H1 (cell line): ENCODE measurements at regions not wholly inside any gene's neighbourhood (a gene's known extent, or its start where the extent isn't known, plus 50 kb on each side); places are given as distances from the start of the nearest gene placed in this dataset.

ENCODE experiments used
- CTCF ChIA-PET: fragments of 300-600 bp; sonication (Branson Sonifier 250); formaldehyde crosslinking; loops from one replicate; lab custom pipeline; 2021; ENCODE audit not compliant: partially characterized antibody; lab: Charles Lee
- POLR2A ChIA-PET: fragments of 300-600 bp; sonication (Branson Sonifier 250); formaldehyde crosslinking; loops from one replicate; lab custom pipeline; 2021; ENCODE audit warnings: inconsistent platforms; ENCODE audit not compliant: partially characterized antibody; lab: Charles Lee
- DNase-seq, 2 experiments: peaks; one replicate each; pipeline versions ENCODE4 v3.0.0 to v3.0.0-alpha.2; 2010 to 2022; ENCODE audit warnings: low spot score in 2 of 2, low read depth in 1 of 2, mixed read lengths in 1 of 2
- FAIRE-seq: peaks from 2 replicates; lab custom pipeline; 2011; peaks lifted over from hg19 to GRCh38; lab: Jason Lieb, UNC
- H2AFZ ChIP-seq: 2 replicates; pipeline ENCODE4 v1.8.1; 2012; ENCODE audit warnings: low read length, inconsistent platforms
- H2AK5ac ChIP-seq: 2 replicates; pipeline ENCODE4 v1.6.1; 2013; ENCODE audit warnings: low read depth, low read length
- H2BK120ac ChIP-seq: replicated peaks from 2 replicates; pipeline ENCODE3; 2013; ENCODE audit warnings: low read depth, low read length, inconsistent platforms
- H2BK12ac ChIP-seq: 2 replicates; pipeline ENCODE4 v1.6.1; 2013; ENCODE audit warnings: low read depth, low read length
- H2BK15ac ChIP-seq: 2 replicates; pipeline ENCODE4 v1.6.1; 2013; ENCODE audit warnings: low read length
- H2BK20ac ChIP-seq: 2 replicates; pipeline ENCODE4 v1.6.1; 2013; ENCODE audit warnings: low read length
- H2BK5ac ChIP-seq: 2 replicates; pipeline ENCODE4 v1.6.1; 2013; ENCODE audit warnings: low read depth, low read length
- H3K14ac ChIP-seq: 2 replicates; pipeline ENCODE4 v1.6.1; 2013; ENCODE audit warnings: inconsistent platforms; ENCODE audit not compliant: insufficient read length
- H3K18ac ChIP-seq: 2 replicates; pipeline ENCODE4 v1.6.1; 2013; ENCODE audit warnings: low read length; ENCODE audit errors: extremely low read depth
- H3K23ac ChIP-seq: 2 replicates; pipeline ENCODE4 v1.6.1; 2013; ENCODE audit warnings: inconsistent platforms; ENCODE audit not compliant: insufficient read length
- H3K23me2 ChIP-seq: 2 replicates; pipeline ENCODE4 v1.6.1; 2013; ENCODE audit warnings: low read depth, low read length
- H3K27ac ChIP-seq: 2 replicates; pipeline ENCODE4 v1.6.1; 2011; ENCODE audit warnings: low read depth, low read length, inconsistent platforms
- H3K27me3 ChIP-seq, 4 experiments: replicated peaks in 1 of 4; 1 replicate in 1 of 4; 2 replicates in 3 of 4; pipeline versions ENCODE4 v1.6.1 to v1.8.1; 2011 to 2013; ENCODE audit warnings: low read length in 3 of 4, mild to moderate bottlenecking in 3 of 4, inconsistent platforms in 2 of 4, mixed read lengths in 2 of 4, moderate library complexity in 1 of 4; ENCODE audit not compliant: control insufficient read depth in 3 of 4, insufficient read depth in 3 of 4; ENCODE audit errors: extremely low read depth in 1 of 4
- H3K36me3 ChIP-seq, 4 experiments: 2 replicates each; pipeline versions ENCODE4 v1.6.1 to v1.8.1; 2011 to 2013; ENCODE audit warnings: mild to moderate bottlenecking in 4 of 4, low read length in 3 of 4, moderate library complexity in 2 of 4, control low read depth in 1 of 4, inconsistent platforms in 1 of 4; ENCODE audit not compliant: insufficient read depth in 4 of 4, control insufficient read depth in 2 of 4
- H3K4ac ChIP-seq: replicated peaks from 2 replicates; pipeline ENCODE3; 2013; ENCODE audit warnings: low read length, low read depth, mixed read lengths, inconsistent platforms; ENCODE audit not compliant: insufficient read length
- H3K4me1 ChIP-seq, 4 experiments: replicated peaks in 1 of 4; 1 replicate in 1 of 4; 2 replicates in 3 of 4; pipeline versions ENCODE4 v1.6.1 to v1.8.1; 2011 to 2013; ENCODE audit warnings: low read length in 3 of 4, inconsistent platforms in 2 of 4, mixed read lengths in 1 of 4; ENCODE audit not compliant: insufficient read depth in 4 of 4, control insufficient read depth in 3 of 4
- H3K4me2 ChIP-seq, 2 experiments: 2 replicates each; pipeline versions ENCODE4 v1.6.1 to v1.8.1; 2011 to 2013; ENCODE audit warnings: low read depth in 2 of 2, low read length in 2 of 2, control low read depth in 1 of 2, inconsistent platforms in 1 of 2, mild to moderate bottlenecking in 1 of 2; ENCODE audit not compliant: insufficient read depth in 1 of 2
- H3K4me3 ChIP-seq, 4 experiments: fragments of 200-600, 300-600 bp in 1 of 4; sonication (generic), shearing (Covaris generic), sonication (Bioruptor Twin) in 1 of 4; 2 replicates each; pipeline versions ENCODE4 v1.5.1 to v1.8.1; 2011 to 2016; ENCODE audit warnings: low read length in 4 of 4, low read depth in 3 of 4, control low read depth in 2 of 4, inconsistent platforms in 2 of 4, mild to moderate bottlenecking in 2 of 4, mixed read lengths in 1 of 4, moderate library complexity in 1 of 4; ENCODE audit not compliant: insufficient read depth in 2 of 4; ENCODE audit errors: extremely low read depth in 1 of 4
- H3K56ac ChIP-seq: replicated peaks from 2 replicates; pipeline ENCODE3; 2013; ENCODE audit warnings: low read depth, mild to moderate bottlenecking, mixed read lengths, low read length, inconsistent platforms; ENCODE audit not compliant: insufficient read length
- H3K79me1 ChIP-seq: 2 replicates; pipeline ENCODE4 v1.6.1; 2013; ENCODE audit warnings: low read depth, low read length, control low read depth
- H3K79me2 ChIP-seq, 2 experiments: 2 replicates each; pipeline versions ENCODE4 v1.6.1 to v1.8.1; 2012 to 2013; ENCODE audit warnings: low read length in 2 of 2, mild to moderate bottlenecking in 2 of 2, inconsistent platforms in 1 of 2; ENCODE audit not compliant: insufficient read depth in 2 of 2, control insufficient read depth in 1 of 2
- H3K9ac ChIP-seq, 4 experiments: replicated peaks in 1 of 4; 1 replicate in 1 of 4; 2 replicates in 3 of 4; pipeline versions ENCODE4 v1.6.1 to v1.8.1; 2011 to 2013; ENCODE audit warnings: low read depth in 3 of 4, low read length in 3 of 4, control low read depth in 2 of 4, mild to moderate bottlenecking in 2 of 4, moderate library complexity in 2 of 4, inconsistent platforms in 1 of 4; ENCODE audit errors: extremely low read depth in 1 of 4
- H3K9me3 ChIP-seq, 2 experiments: 2 replicates each; pipeline versions ENCODE4 v1.6.1 to v1.8.1; 2012 to 2013; ENCODE audit warnings: mild to moderate bottlenecking in 2 of 2, moderate library complexity in 2 of 2, control low read depth in 1 of 2, inconsistent platforms in 1 of 2, low read depth in 1 of 2, low read length in 1 of 2, mixed read lengths in 1 of 2; ENCODE audit not compliant: insufficient read depth in 2 of 2
- H4K20me1 ChIP-seq, 2 experiments: replicated peaks in 1 of 2; 2 replicates each; pipeline versions ENCODE3 to v1.8.1; 2011 to 2013; ENCODE audit warnings: inconsistent platforms in 2 of 2, low read length in 2 of 2, mild to moderate bottlenecking in 1 of 2; ENCODE audit not compliant: insufficient read depth in 2 of 2, control insufficient read depth in 1 of 2
- H4K5ac ChIP-seq: 2 replicates; pipeline ENCODE4 v1.6.1; 2013; ENCODE audit warnings: low read length, low read depth, mixed read lengths, inconsistent platforms; ENCODE audit not compliant: insufficient read length
- H4K8ac ChIP-seq: 2 replicates; pipeline ENCODE4 v1.8.0; 2013; ENCODE audit warnings: mild to moderate bottlenecking, moderate library complexity, low read length, inconsistent platforms; ENCODE audit not compliant: insufficient read depth; ENCODE audit errors: extremely low read depth
- H4K91ac ChIP-seq: replicated peaks from 2 replicates; pipeline ENCODE3; 2013; ENCODE audit warnings: low read length, mixed read lengths, inconsistent platforms; ENCODE audit not compliant: insufficient read length
- ATF2 ChIP-seq: IDR thresholded peaks from 2 replicates; pipeline ENCODE4 v1.6.1; 2012; ENCODE audit warnings: low read length, inconsistent platforms
- CREB1 ChIP-seq: IDR thresholded peaks from 2 replicates; pipeline ENCODE4 v1.6.1; 2012; ENCODE audit warnings: inconsistent platforms
- SIRT6 ChIP-seq: IDR thresholded peaks from one replicate; pipeline ENCODE4 v1.7.1; 2012; ENCODE audit warnings: low read length, inconsistent platforms
- SP2 ChIP-seq: IDR thresholded peaks from 2 replicates; pipeline ENCODE4 v1.6.1; 2012; ENCODE audit warnings: mild to moderate bottlenecking, low read length, inconsistent platforms
- TAF1 ChIP-seq: IDR thresholded peaks from 2 replicates; pipeline ENCODE4 v1.6.1; 2011; ENCODE audit warnings: mild to moderate bottlenecking, low read depth, low read length
- TEAD4 ChIP-seq: IDR thresholded peaks from 2 replicates; pipeline ENCODE4 v1.6.1; 2012; ENCODE audit warnings: low read depth, low read length, inconsistent platforms, mixed read lengths
- WGBS, 2 experiments: shearing (Covaris generic) in 1 of 2; methylation state at CpG; one replicate each; pipeline versions ENCODE4 v1.1.6 to v1.1.7; 2013 to 2015; ENCODE audit warnings: low lambda C conversion rate in 2 of 2, mixed read lengths in 2 of 2, inconsistent platforms in 1 of 2, low coverage in 1 of 2, missing lambda C conversion rate in 1 of 2; ENCODE audit not compliant: insufficient replicate concordance in 2 of 2, insufficient coverage in 1 of 2, insufficient read length in 1 of 2; ENCODE audit errors: extremely low coverage in 1 of 2, missing lambda C conversion rate in 1 of 2; 5-methylcytosine and 5-hydroxymethylcytosine counted together

GRCh38 chr1:213394837-213395236, 343.8 kb downstream of the RPS6KC1 start:
- H3K4me3 ChIP-seq, result no peak overlapping the region
- no peak overlapping the region for H4K5ac ChIP-seq
- no peak overlapping the region for H2BK12ac ChIP-seq
- H2BK20ac ChIP-seq, result no peak overlapping the region
- no peak overlapping the region for H3K9ac ChIP-seq
- H3K23me2 ChIP-seq, result no peaks in the 10 kb centered on the region
- 89% methylated on average over 5 of the region's 5 CpGs; no CpG with 5 or more reads in 1 of the 2 experiments for WGBS, 2 experiments
- H4K8ac ChIP-seq, result no peak overlapping the region
- no peak overlapping the region for H3K23ac ChIP-seq
- peaks cover 0 to 7% (median 2%) of the 10 kb centered on the region in 4 experiments; a peak in 3 of 7 replicates for H3K4me1 ChIP-seq
- H3K18ac ChIP-seq, result no peak overlapping the region
- no peak overlapping the region for H2AK5ac ChIP-seq
- no peak overlapping the region for H2BK15ac ChIP-seq
- no peak overlapping the region for H2AFZ ChIP-seq
- no peaks in the 10 kb centered on the region for H3K79me1 ChIP-seq
- no peak overlapping the region for H3K56ac ChIP-seq
- ChIA-PET POLR2A (interaction anchor here (1.0 kb wide), 1 partner anchor 17 kb away, joined by 3 read pairs; no protein-coding TSS in a partner anchor), CTCF (no interaction called here)
- DNase-seq (no peak), FAIRE-seq (no peak)
- no peaks in the 10 kb centered on the region for H4K20me1 ChIP-seq
- H2BK5ac ChIP-seq, result no peak overlapping the region
- no peaks in the 10 kb centered on the region for H3K36me3 ChIP-seq
- H3K27me3 ChIP-seq, result no peaks in the 10 kb centered on the region
- H3K79me2 ChIP-seq, result no peaks in the 10 kb centered on the region
- no peak overlapping the region for H3K4ac ChIP-seq
- H3K14ac ChIP-seq, result no peak overlapping the region
- no peak overlapping the region for H3K4me2 ChIP-seq
- no peaks in the 10 kb centered on the region for H3K9me3 ChIP-seq
- H2BK120ac ChIP-seq, result no peak overlapping the region
- TF ChIP-seq ATF2 (no peak), TEAD4 (no peak), SIRT6 (no peak), TAF1 (no peak), CREB1 (no peak), SP2 (no peak)
- H4K91ac ChIP-seq, result no peak overlapping the region
- no peak overlapping the region for H3K27ac ChIP-seq
